PC-3 (cell line): ENCODE measurements at regions not wholly inside any gene's neighbourhood (a gene's known extent, or its start where the extent isn't known, plus 50 kb on each side); places are given as distances from the start of the nearest gene placed in this dataset.

Source experiments
- ATAC-seq: fragments of 200-7000 bp; cut with Tn5 transposase; 2 replicates; pipeline ENCODE4 v1.9.1; 2020; ENCODE audit warnings: mild to moderate bottlenecking, moderate library complexity
- BruUV-seq: library from RNA; stranded (reverse); fragments of 400-500 nt; replicated peaks from 2 replicates; lab custom pipeline; 2021; lab: Mats Ljungman, UMichigan
- CTCF ChIA-PET: fragments of 300-600 bp; sonication (Branson Sonifier 250); formaldehyde crosslinking; loops from one replicate; lab custom pipeline; 2022; ENCODE audit warnings: antibody characterized with exemption; lab: Charles Lee
- POLR2A ChIA-PET: fragments of 300-600 bp; sonication (Branson Sonifier 250); formaldehyde crosslinking; loops from one replicate; lab custom pipeline; 2022; ENCODE audit warnings: antibody characterized with exemption; ENCODE audit not compliant: unreplicated experiment; lab: Charles Lee
- DNase-seq: peaks from one replicate; pipeline ENCODE4 v3.0.0-alpha.2; 2015
- H2AFZ ChIP-seq: fragments of 300-600 bp; sonication (generic); 2 replicates; pipeline ENCODE4 v1.6.0; 2016; ENCODE audit warnings: antibody characterized with exemption, low read length
- H3F3A ChIP-seq: fragments of 300-600 bp; sonication (generic); one replicate; pipeline ENCODE4 v1.6.0; 2017; ENCODE audit warnings: antibody characterized with exemption, low read length, control low read depth, mild to moderate bottlenecking; ENCODE audit not compliant: unreplicated experiment
- H3K27ac ChIP-seq: fragments of 300-600 bp; sonication (generic); 2 replicates; pipeline ENCODE4 v1.5.1; 2016; ENCODE audit warnings: mild to moderate bottlenecking, low read length
- H3K27me3 ChIP-seq: fragments of 300-600 bp; sonication (generic); 2 replicates; pipeline ENCODE4 v1.6.1; 2016; ENCODE audit warnings: low read length, mixed read lengths
- H3K36me3 ChIP-seq: fragments of 300-600 bp; sonication (generic); 2 replicates; pipeline ENCODE4 v1.6.1; 2016; ENCODE audit warnings: low read depth, mixed run types, low read length, mixed read lengths
- H3K4me1 ChIP-seq: fragments of 300-600 bp; sonication (generic); 2 replicates; pipeline ENCODE4 v1.5.1; 2016; ENCODE audit warnings: low read length; ENCODE audit not compliant: insufficient read depth
- H3K4me2 ChIP-seq: fragments of 300-600 bp; sonication (generic); 2 replicates; pipeline ENCODE4 v1.6.0; 2016; ENCODE audit warnings: low read length
- H3K4me3 ChIP-seq: fragments of 300-600 bp; sonication (generic); 2 replicates; pipeline ENCODE4 v1.5.1; 2016; ENCODE audit warnings: mild to moderate bottlenecking, low read length, mixed read lengths
- H3K79me2 ChIP-seq: fragments of 300-600 bp; sonication (generic); 2 replicates; pipeline ENCODE4 v1.6.1; 2017; ENCODE audit warnings: low read length, mixed read lengths
- H3K9ac ChIP-seq: fragments of 300-600 bp; sonication (generic); 2 replicates; pipeline ENCODE4 v1.6.0; 2016; ENCODE audit warnings: mild to moderate bottlenecking, low read length
- H3K9me2 ChIP-seq: fragments of 300-600 bp; sonication (generic); replicated peaks from 2 replicates; pipeline ENCODE4 v1.6.1; 2016; ENCODE audit warnings: mixed run types, low read length, mixed read lengths
- H3K9me3 ChIP-seq: fragments of 300-600 bp; sonication (generic); 2 replicates; pipeline ENCODE4 v1.6.1; 2016; ENCODE audit warnings: low read length, mixed read lengths
- H4K20me1 ChIP-seq: fragments of 300-600 bp; sonication (generic); 2 replicates; pipeline ENCODE4 v1.6.1; 2016; ENCODE audit warnings: low read length, mixed read lengths
- CTCF ChIP-seq: fragments of 300-600 bp; sonication (generic); conservative IDR thresholded peaks from 2 replicates; pipeline ENCODE4 v1.5.1; 2017; ENCODE audit warnings: antibody characterized with exemption, low read depth, mild to moderate bottlenecking, low read length
- EZH2 ChIP-seq: fragments of 300-600 bp; sonication (generic); IDR thresholded peaks from one replicate; pipeline ENCODE4 v1.6.1; 2017; ENCODE audit warnings: antibody characterized with exemption, mild to moderate bottlenecking, low read length; ENCODE audit not compliant: unreplicated experiment
- EZH2phosphoT487 ChIP-seq: fragments of 300-600 bp; sonication (generic); IDR thresholded peaks from 2 replicates; pipeline ENCODE4 v1.6.1; 2018; ENCODE audit warnings: mild to moderate bottlenecking, antibody characterized with exemption, low read length, borderline replicate concordance
- intact Hi-C: fragments of 100-400 bp; cut with micrococcal nuclease; formaldehyde crosslinking; loops from 2 replicates; pipeline ENCODE4 v1.9.0; 2023

GRCh38 chr10:111515264-111515663, 438.4 kb downstream of the ADRA2A start:
- no peak overlapping the region for H2AFZ ChIP-seq
- ATAC-seq (no peak), DNase-seq (no peak)
- no peaks in the 10 kb centered on the region for H3K4me1 ChIP-seq
- no peaks in the 10 kb centered on the region for H3K36me3 ChIP-seq
- H3K27me3 ChIP-seq = no peaks in the 10 kb centered on the region
- H3K79me2 ChIP-seq = no peaks in the 10 kb centered on the region
- ChIA-PET CTCF (no interaction called here), POLR2A (no interaction called here)
- no TSS peak for BruUV-seq
- no peaks in the 10 kb centered on the region for H4K20me1 ChIP-seq
- no peaks in the 10 kb centered on the region for H3K9me2 ChIP-seq
- no peak for TF ChIP-seq EZH2phosphoT487
- no peak for TF ChIP-seq CTCF
- no peak for TF ChIP-seq EZH2
- no peaks in the 10 kb centered on the region for H3F3A ChIP-seq
- no peak overlapping the region for H3K4me2 ChIP-seq
- no peak overlapping the region for H3K4me3 ChIP-seq
- no peaks in the 10 kb centered on the region for H3K9me3 ChIP-seq
- no peak overlapping the region for H3K9ac ChIP-seq
- intact Hi-C loops = no loop called here
- H3K27ac ChIP-seq = no peak overlapping the region

GRCh38 chr10:111515706-111516105, 438.9 kb downstream of the ADRA2A start:
- TF ChIP-seq EZH2phosphoT487 = no peak
- TF ChIP-seq EZH2 = no peak
- TF ChIP-seq CTCF = no peak
- Histone ChIP-seq H3K79me2 (no peaks in the 10 kb centered on the region), H3K9me2 (no peaks in the 10 kb centered on the region), H3K27me3 (no peaks in the 10 kb centered on the region), H3K4me1 (no peaks in the 10 kb centered on the region), H3K36me3 (no peaks in the 10 kb centered on the region), H3K27ac (no peak overlapping the region), H3K4me2 (no peak overlapping the region), H2AFZ (no peak overlapping the region), H3F3A (no peaks in the 10 kb centered on the region), H3K9ac (no peak overlapping the region), H3K9me3 (no peaks in the 10 kb centered on the region), H3K4me3 (no peak overlapping the region), H4K20me1 (no peaks in the 10 kb centered on the region)
- no TSS peak for BruUV-seq
- ATAC-seq (no peak), DNase-seq (no peak)
- intact Hi-C loops = no loop called here
- CTCF ChIA-PET = no interaction called here
- POLR2A ChIA-PET = no interaction called here

- ChIA-PET CTCF (no interaction called here), POLR2A (no interaction called here)
- ATAC-seq = no peak
- no TSS peak for BruUV-seq
- TF ChIP-seq EZH2phosphoT487 (no peak), CTCF (no peak), EZH2 (no peak)
- Histone ChIP-seq H3K27ac (no peak overlapping the region), H3K4me3 (no peak overlapping the region), H2AFZ (no peak overlapping the region), H3K79me2 (no peaks in the 10 kb centered on the region), H3F3A (no peaks in the 10 kb centered on the region), H3K9ac (no peak overlapping the region), H3K4me2 (no peak overlapping the region), H3K4me1 (no peaks in the 10 kb centered on the region), H3K9me3 (no peaks in the 10 kb centered on the region), H3K36me3 (no peaks in the 10 kb centered on the region), H4K20me1 (no peaks in the 10 kb centered on the region), H3K27me3 (no peaks in the 10 kb centered on the region), H3K9me2 (no peaks in the 10 kb centered on the region)
- no peak for DNase-seq
- intact Hi-C loops = no loop called here
These were observed 439.3 kb downstream of the ADRA2A start for GRCh38 chr10:111516144-111516543.
